ENCODE measurements at regions not wholly inside any gene's neighbourhood (a gene's known extent, or its start where the extent isn't known, plus 50 kb on each side); places are given as distances from the start of the nearest gene placed in this dataset.
A peak's percentile ranks its signal among the peaks of the same experiment; 100 is the strongest.
"Not testable (repeated sequence)": the region's sequence is repeated elsewhere in the genome, so short reads cannot be mapped to it uniquely, and the experiment has no call there.

DNA sequence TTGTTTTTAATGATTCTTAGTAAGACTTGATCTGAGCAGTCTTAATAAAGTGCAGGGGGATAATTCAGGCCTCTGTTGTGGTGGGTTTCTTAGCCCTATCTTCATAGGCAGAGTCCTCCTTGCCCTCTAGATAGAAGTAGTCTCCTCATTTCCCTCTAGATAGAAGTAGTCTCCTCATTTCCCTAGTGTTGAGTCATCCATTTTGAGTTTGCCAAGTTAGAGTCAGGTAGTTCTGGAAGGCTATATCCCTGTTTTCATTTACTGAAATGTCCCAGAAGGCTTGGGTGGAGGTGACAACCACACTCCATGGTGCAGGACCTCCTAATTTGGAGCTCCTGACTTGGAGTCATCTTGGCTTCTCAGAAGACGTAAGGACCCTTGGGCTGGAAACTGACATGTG lies 384.6 kb downstream of the MLLT3 start:
- DNase-seq: no peak

DNA sequence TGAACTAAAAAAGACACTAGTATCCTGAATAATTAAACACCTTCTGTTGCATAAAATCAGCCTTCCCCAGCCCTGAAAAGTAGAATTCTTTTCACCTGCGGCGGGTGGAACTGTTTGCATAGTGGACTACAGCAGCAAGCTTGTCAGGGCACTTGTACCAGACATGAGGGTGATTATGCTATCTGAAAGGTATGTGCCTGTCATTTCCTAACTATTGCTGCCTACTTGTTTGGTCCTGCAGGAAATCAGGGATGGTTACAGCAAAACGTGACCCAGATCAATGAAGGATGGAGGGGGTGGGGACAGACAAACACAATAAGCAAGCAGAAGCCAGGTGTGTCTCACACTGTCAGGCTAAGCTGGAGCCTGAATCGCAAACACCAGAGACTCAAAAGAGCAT lies 385.6 kb downstream of the MLLT3 start:
- DNase-seq: peak; percentile 75

DNA sequence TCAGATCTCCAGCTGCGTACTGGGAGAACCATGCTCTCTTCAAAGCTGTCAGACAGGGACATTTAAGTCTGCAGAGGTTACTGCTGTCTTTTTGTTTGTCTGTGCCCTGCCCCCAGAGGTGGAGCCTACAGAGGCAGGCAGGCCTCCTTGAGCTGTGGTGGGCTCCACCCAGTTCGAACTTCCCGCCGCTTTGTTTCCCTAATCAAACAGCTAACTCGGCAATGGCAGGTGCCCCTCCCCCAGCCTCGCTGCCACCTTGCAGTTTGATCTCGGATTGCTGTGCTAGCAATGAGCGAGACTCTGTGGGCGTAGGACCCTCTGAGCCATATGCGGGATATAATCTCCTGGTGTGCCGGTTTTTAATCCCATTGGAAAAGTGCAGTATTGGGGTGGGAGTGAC lies 387.1 kb downstream of the MLLT3 start:
- DNase-seq: not testable (repeated sequence)

DNA sequence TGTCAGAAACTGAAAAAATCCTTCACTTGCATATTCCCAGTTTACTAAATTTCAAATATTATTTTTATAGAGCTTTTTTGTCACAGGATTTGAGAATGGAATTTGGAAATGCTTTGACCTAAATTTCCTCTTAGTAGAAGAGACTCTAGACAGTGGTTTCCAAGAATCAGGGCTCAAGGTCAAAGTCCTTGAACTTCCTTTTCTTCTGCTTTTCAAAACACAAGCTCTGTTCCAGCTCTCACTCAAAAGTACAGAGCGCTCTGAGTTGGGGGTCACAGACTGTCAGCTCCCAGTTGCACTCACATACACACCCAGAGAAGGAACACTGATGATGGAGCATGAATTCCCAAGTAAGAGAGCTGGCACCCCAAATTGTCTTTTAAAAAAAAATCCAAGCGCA lies 394.2 kb downstream of the MLLT3 start:
- DNase-seq: no peak

DNA sequence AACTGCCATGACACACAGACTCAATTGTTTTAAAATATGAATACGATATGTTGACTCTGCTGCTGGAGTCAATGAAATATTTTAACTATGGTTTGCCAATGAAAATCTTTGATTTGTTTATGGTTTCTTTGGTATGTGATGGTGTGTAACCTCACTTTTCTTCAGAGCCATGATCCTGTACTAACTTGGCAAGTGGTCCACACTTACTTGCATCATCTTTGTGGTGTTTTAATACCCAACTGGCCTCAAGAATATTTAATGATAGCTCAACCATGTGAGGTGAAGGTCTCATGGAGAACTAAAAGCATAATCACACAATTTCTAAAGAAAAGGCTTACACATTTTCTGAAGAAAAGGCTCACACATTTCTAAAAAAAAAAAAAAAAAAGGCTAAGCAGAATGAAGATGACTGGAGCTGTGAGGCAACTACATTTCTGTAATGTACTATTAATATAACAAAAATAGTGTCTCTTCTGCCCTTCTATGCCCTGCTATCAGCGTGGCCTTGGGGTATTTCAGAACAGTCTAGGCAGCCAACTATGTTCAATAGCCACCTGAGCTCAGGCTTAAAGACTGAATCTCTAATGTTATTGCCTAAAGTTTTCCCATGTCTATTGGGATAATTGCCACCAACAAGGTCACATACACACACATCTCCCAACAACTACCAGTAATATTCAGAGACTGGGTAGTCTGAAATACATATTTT lies 395.0 kb downstream of the MLLT3 start:
- DNase-seq: no peak

DNA sequence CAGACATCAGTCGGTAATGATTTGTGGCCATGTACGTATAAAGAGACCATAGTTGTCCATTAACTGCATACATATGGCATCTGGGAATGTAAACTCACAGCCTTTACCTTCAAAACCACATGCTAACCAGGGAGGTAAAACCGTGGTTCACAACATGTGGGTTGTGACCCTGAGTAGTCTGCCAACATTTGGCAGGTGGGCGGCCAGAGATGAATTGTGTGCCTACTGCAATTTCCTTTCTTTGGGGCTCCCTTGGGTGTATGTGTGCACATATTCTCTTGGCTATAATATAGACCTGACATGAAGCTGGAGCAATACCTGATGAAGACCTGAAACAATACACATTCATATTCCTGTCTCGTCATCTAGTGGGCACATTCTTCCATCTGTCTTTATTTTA lies 396.0 kb downstream of the MLLT3 start:
- no peak for DNase-seq

DNA sequence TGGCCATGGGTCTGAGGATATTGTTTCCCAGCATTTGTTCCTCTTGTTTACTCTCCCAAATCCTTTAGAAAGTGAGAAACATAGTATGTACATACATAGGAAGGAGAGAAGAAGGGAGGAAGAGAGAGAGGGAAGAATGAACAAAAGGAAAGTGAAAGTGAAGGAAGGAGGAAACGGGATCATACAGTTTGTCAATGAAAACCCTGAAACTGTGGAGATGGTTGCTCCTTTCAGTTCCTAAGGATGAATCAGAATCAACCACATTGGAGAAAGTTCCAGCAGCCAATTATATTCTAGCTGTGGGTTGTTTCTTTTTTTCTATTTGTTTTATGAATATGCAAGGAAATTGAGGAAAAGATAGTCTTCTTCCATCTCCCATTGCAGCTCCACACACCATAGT lies 396.5 kb downstream of the MLLT3 start:
- DNase-seq: no peak

DNA sequence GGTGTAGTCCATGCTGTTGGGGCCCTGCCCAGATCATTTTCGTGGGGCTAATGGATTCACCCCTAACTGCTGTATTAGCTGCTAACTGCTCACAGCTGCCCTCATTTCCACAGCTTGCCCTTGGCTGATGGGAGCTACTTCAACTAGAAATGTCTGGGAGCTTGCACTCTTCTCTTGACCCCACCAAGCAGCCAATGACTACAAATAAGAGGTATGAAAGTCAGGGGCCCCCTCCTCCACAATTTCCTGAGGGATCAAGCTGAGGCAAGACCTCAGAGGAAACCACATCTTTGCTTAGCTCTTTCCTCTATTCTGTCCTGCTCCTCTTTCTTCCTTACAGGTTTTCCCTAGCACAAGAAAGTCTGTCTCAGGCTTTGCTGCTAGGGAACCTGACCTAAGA lies 397.5 kb downstream of the MLLT3 start:
- no peak for DNase-seq

DNA sequence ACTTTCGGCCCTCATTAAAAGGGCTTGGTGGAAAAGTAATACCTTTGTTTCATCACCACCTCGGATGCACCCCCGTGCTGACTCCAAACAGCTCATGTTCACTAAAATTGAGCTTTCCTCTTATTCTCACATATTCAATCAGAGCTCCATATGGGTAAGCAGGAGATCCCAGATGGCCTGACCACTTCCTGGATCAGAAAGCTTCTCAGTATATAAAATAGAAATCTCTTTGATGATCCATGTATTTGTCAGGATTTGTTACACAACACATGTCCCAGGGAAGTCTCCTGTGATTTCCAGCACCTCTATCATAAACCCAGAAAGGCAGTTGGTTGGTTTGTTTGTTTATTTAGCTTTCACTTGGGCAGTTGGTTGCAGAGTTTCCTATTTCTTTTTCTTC lies 402.0 kb downstream of the MLLT3 start:
- DNase-seq: no peak

DNA sequence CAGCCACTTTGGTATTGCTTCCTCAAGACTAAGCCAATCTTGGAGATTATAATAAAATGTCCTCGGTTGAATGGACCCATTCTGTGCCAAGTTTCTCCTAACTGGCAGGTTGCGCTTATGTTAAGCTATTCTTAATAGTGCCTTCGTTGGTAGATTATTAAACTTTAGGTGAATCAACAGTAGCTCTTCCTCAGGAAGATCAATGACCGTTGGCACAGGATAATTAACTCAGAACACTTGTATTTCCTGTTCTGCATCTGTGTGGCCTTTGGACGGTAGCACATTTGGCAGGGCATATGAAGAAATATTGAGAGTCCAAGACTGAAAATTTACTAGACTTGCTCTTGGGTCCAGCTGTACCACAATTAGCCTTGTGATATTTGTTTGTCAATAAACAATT lies 402.9 kb downstream of the MLLT3 start:
- no peak for DNase-seq

DNA sequence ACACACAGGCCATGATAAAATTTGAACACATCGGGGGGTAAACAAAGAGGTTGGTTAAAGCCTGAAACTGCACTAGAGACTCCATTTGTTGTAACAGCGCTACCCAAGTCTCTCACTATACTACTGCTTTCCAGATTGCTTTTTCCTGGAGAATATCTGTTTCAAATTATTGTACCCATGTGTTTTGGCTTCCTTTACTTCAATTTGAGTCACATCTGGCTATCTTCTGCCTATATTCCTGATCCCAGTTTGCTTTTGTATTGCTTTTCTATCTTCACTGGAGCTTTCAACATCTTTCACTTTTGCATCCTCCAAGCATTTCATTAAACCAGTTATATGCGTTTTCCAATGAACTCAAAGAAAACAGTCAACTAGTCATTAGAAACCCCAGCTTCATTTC lies 404.7 kb downstream of the MLLT3 start:
- DNase-seq: no peak

DNA sequence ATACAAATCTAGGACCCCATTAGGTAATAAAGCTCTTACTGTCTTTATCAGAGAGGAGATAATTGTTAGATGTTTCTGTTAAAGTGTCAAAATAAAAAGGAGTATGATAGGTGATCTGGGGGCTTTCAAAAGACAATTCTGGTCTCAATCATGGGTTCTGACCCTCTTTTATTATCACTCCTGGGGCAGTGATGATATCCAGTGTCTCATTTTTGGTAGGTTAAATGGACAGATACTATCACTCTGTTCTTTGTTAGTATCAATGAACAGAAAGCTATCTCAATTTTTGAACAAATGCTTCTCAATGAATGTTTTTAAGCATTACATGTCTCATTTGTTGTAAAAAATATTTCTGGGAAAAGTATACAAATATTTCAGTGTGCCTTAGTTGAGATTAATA lies 405.9 kb downstream of the MLLT3 start:
- no peak for DNase-seq

DNA sequence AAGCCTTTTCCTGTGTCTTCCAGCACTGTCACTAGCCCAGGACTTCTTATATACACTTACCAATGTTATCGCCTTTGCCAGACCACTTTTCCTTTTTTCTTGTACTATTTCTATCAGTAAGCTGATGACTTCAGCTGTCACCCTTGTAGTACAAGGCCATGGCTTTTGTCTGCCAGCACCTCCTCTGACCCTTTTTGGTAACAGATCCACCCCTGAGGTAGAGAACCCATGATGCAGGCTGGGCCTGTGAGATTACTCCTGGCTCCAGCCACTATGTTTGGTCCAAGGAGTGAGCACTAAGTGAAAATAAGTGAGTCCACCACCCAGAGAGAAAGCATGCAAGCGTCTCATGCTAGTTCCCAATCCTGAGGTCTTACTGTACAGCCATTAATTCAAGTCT lies 406.7 kb downstream of the MLLT3 start:
- no peak for DNase-seq

DNA sequence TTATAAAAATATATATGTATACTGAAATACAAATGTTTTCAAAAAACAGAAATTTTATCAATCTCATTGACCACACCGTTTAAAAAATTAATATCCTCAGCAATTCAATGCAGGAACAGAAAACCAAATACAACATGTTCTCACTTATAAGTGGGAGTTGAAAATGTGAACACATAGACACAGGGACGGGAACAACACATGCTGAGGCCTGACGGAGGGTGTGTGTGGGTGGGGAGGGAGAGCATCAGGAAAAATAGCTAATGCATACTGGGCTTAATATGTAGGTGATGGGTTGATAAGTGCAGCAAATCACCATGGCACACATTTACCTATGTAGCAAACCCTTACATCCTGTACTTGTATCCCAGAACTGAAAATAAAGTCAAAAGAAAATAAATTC lies 409.5 kb downstream of the MLLT3 start:
- DNase-seq: no peak

DNA sequence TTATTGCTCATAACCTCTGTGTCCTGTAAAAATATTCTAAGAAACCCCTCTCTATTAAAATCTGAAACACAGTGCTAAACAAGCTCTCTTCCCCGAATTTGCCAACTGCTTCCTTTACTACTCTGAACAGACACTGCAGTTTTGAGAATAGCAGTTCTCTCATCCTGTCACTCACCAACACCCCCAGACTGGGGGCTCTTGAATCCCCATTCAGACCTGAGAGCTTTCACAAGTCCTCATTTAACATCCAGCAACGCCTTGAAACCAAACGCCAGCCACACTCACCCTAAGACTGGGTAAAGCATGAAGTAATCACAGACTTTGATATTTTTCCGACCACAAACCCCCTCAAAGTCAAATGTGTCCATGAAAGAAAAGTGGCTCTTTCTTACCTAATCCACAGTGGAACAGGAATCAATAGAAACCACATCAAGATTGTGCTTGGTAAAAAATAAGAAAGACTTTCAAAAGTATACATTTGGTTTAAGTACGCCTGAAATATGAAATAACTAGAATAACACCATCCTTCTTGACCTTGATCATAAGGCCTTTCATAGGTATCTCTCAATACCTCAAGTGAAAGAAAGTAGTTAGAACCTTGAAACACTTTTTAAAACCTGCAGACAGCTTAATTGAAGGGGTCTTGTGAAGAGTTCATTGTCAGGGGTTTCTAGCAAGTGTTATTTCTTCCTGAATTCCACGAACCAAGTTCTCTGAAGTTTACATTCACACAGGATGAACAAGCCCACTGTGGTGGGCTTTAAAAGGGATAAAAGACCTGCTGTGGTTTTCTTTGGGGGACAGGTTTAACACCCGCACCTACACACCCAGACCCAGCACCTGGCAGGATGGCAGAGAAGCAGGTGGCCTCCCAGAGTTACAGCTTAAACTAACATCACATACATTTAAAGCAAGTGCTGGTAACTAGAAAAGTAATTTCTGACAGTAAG lies 412.6 kb downstream of the MLLT3 start:
- DNase-seq: no peak

DNA sequence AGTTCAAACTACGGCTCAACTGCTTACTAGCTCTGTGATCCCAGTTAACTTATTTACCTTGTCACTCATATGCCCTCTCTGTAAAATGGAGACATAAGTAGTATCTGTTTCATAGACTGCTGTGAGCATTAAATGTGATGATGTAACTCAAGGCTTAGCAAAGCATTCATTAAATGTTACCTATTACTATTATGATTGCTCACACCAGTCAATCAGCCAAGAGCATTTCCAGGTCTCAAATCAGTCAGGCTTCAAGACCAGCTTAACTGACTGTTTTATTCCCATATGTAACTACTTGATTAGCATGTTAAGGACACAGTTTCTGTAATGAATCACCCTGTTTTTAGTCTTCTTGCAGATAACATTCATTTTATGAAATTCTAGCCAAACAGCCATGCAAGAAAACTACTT lies 413.3 kb downstream of the MLLT3 start:
- no peak for DNase-seq

DNA sequence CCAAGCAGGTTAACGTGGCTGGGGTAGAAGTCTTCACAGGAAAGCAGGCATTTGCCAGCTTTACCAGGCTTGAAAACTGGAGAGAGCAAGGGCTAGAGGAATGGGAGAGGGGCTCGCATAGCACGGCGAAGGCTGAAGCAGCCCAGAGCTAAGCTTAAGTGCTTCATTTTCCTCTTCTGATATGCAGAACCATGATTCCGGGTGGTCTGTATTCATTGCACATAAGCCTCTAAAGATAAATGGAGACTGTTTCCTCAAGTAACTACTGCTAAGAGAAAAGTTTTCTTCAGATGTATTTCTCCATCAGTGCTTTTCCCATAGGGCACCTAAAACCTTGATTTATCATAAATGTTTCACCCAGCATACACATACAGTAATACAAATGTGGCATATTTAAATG lies 414.1 kb downstream of the MLLT3 start:
- no peak for DNase-seq

DNA sequence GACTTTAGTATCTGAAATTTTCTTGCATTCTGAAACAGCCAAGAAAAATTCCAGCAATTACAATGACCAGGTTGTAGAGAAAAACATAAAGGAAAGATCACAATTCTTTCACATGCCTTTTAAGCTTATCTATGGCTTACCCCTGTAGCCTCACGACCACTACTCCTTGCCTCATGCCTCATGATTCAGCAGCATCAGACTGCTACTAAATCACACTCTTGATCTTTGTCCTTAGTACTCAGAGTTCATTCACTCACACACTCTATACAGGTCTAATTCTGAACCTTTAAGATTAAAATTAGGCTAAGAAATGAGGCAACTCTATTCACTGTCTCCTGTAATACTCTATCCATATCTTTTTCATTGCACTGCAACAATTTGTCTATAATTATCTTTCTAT lies 415.1 kb downstream of the MLLT3 start:
- no peak for DNase-seq

DNA sequence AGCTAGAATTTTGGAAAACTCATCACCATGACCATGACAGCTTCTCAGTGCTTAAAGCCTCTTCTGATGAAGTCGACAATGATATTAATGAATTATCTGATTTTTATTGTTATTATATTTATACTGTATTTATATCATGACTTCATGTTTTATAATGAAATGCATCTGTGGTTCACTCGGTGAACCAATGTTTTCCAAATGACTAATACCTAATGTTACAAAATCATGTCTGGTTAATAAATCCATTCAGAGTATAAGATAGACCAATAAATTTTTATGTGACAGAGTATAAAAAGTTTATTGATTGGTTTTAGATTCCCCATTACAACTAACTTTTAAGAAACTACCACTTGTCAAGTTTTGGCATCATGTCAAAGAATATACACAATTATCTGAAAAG lies 416.5 kb downstream of the MLLT3 start:
- no peak for DNase-seq

DNA sequence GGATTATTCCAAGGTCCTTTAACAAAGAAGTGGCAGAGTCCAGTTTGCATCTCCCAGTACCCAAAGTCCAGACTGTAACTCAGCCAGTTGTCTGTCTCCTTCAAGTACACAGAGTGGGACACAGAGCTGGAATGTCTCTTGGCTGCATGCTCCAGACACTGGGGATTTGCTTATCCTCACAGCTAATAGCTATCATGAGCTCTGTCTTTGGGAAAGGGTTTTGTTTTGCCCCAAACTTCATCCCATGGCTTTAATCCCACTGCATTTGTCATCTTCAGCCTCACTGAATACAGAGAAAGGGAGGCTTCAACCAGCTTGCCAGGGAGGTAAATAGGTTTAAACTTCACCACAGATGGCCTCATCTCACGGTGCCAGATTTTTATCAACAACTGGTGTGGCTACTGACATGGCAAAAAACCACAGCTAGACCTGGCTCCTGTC lies 412.2 kb upstream of the SLC24A2 start:
- DNase-seq: no peak

DNA sequence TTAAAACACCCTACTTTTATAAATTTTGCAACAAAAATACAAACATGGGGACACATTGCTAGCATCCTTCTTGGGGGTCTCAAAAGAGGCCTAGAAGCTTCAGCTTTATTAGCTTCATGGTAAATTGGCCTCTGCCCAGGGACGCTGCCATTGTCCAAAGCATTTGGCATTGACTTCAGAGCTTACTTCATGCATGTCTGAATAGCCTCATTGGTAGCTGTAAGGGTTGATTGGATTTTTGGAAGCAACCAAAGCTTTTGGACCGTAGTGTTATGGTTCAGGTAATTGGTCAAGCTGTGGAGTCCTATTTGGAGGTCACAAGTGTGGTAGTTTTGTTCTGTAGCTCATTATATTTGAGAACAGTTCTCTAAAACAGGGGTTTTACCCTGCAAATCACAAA lies 411.7 kb upstream of the SLC24A2 start:
- no peak for DNase-seq

DNA sequence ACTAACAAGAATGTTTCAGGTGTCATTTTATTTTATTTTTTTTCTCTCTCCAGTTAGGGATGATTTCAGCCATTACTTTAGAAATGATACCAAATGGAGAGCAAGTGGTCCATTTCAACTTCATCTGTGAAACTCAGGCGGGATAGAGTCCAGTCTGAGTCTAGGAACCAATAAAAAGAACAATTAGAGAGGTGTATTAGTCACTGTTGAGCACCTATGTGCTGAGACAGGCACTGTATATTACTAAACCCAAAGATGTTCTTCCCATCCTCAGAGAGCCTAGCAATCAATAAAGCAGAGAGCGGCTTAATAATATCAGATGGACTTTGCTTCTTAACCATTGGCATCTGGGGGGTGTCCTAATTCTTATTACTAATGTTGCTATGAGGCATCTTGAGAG lies 410.3 kb upstream of the SLC24A2 start:
- DNase-seq: no peak

DNA sequence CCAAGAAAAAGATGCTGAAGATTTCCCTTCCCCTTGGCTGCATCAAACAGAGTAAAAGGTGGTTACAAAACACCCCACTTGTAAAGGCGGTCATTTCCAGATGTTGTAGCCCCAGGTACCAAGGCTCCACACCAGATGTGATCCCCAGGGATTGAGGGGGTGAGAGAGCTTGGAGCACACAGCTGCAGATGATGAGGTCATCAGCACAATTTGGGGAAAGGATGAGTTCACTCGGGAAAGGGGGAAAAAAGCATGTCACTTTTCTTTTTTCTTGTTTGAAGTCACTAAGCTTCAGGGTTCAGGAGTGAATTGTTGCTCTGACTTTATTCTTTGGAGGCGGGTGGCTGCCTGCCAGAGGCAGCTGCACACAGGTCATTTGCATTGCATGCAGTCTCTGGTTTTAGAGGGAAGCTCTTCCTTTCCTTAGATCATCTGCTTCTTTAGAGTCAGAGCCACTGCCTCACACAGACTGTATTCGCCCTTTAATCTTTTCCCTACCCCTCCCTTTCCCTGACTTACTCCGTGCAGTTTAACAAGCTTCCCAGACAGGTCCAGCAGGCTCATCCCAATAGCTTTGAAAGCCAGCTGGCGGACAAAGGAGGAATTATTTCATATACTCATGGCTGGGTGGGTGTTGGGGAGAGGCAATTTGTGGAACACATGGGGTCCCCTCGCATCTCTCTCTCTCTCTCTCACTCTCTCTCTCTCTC lies 409.3 kb upstream of the SLC24A2 start:
- DNase-seq: no peak

Data from NCI-H345 (cell line).